ENCODE measurements at regions not wholly inside any gene's neighbourhood (a gene's known extent, or its start where the extent isn't known, plus 50 kb on each side); places are given as distances from the start of the nearest gene placed in this dataset.

DNA sequence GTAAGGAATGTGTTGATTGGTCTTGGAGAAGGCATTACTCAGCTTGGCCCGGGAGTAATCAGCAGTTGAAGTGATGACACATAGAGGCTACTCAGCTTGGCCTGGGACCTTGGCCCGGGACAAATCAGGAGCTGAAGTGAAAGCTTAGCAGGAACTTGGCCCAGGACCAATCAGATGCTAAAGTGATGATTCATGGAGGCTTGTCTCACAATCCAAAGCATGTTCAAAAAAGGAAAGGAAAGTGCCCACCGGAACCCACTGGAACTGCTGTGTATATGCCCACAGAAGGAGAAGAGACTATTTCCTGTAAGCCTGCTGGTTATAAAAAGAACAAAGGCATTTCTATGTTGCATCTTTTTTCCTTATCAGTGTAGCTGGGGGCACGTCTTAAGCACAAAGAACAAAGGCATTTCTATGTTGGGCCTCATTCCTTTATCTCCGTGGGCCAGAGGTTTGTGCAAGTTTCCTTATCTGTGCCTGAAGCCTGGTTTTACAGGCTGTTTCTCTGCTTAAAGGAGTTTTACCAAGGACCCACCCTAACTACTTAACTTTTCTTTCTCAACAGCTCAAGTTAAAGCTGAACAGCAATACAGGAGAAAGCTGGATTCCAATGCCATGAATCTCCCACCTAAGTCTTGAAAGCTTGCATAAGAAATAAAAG is 1176.7 kb downstream of the NLGN4X start:
- TF ChIP-seq CTCF (IDR thresholded peaks at IDR 0.05) (no peak), POLR2A (IDR thresholded peaks at IDR 0.05) (no peak), EP300 (IDR thresholded peaks at IDR 0.05) (no peak), POLR2AphosphoS5 (IDR thresholded peaks at IDR 0.05) (peak in 2 of 4 donors; percentile 24 to 33)

All from sigmoid colon (tissue), 4 donors.